ENCODE measurements at regions not wholly inside any gene's neighbourhood (a gene's known extent, or its start where the extent isn't known, plus 50 kb on each side); places are given as distances from the start of the nearest gene placed in this dataset.

- no peaks in the 10 kb centered on the region for H3K36me3 ChIP-seq
- H3K27ac ChIP-seq, result no peak overlapping the region
- 59 to 90% methylated on average over 1 to 4 of the region's 5 CpGs for WGBS, 2 donors (ENCODE audit: low coverage in 1 of 2)
- TF ChIP-seq EP300 (IDR thresholded peaks at IDR 0.05) (no peak), POLR2A (IDR thresholded peaks at IDR 0.05) (no peak), CTCF (IDR thresholded peaks at IDR 0.05) (no peak), POLR2AphosphoS5 (IDR thresholded peaks at IDR 0.05) (no peak)
- H3K4me3 ChIP-seq, result no peak overlapping the region
- H3K4me1 ChIP-seq, result no peaks in the 10 kb centered on the region
- H3K9me3 ChIP-seq, result peaks cover 0 to 11% (median 0%) of the 10 kb centered on the region in 3 donors
- no peak for ATAC-seq
- no peaks in the 10 kb centered on the region for H3K27me3 ChIP-seq
Observed at GRCh38 chr6:137767911-137768690, 99.0 kb upstream of the TNFAIP3 start.

GRCh38 chr6:137768935-137769334, 98.1 kb upstream of the TNFAIP3 start:
- H3K4me3 ChIP-seq, result no peak overlapping the region
- TF ChIP-seq POLR2AphosphoS5 (IDR thresholded peaks at IDR 0.05), result no peak
- TF ChIP-seq CTCF (IDR thresholded peaks at IDR 0.05), result no peak
- TF ChIP-seq POLR2A (IDR thresholded peaks at IDR 0.05), result no peak
- no peak for TF ChIP-seq EP300 (IDR thresholded peaks at IDR 0.05)
- no peak overlapping the region for H3K27ac ChIP-seq
- peaks cover 0 to 5% (median 0%) of the 10 kb centered on the region in 3 donors for H3K4me1 ChIP-seq
- no peaks in the 10 kb centered on the region for H3K27me3 ChIP-seq
- no peak for ATAC-seq
- H3K36me3 ChIP-seq, result no peaks in the 10 kb centered on the region
- WGBS, 2 donors (ENCODE audit: low coverage in 1 of 2), result 83 to 100% methylated on average over 1 of the region's 1 CpG
- peaks cover 0 to 11% (median 0%) of the 10 kb centered on the region in 3 donors for H3K9me3 ChIP-seq

- no peak overlapping the region for H3K4me3 ChIP-seq
- 96 to 100% methylated on average over 5 to 6 of the region's 6 CpGs for WGBS, 2 donors (ENCODE audit: low coverage in 1 of 2)
- no peak overlapping the region for H3K27ac ChIP-seq
- peaks cover 0 to 6% (median 0%) of the 10 kb centered on the region in 3 donors for H3K4me1 ChIP-seq
- ATAC-seq, result no peak
- no peaks in the 10 kb centered on the region for H3K27me3 ChIP-seq
- peaks cover 0 to 11% (median 0%) of the 10 kb centered on the region in 3 donors for H3K9me3 ChIP-seq
- no peaks in the 10 kb centered on the region for H3K36me3 ChIP-seq
- no peak for TF ChIP-seq CTCF (IDR thresholded peaks at IDR 0.05)
- no peak for TF ChIP-seq EP300 (IDR thresholded peaks at IDR 0.05)
- TF ChIP-seq POLR2AphosphoS5 (IDR thresholded peaks at IDR 0.05), result no peak
- TF ChIP-seq POLR2A (IDR thresholded peaks at IDR 0.05), result no peak
Observed at GRCh38 chr6:137769797-137770362, 97.2 kb upstream of the TNFAIP3 start.

- TF ChIP-seq POLR2A (IDR thresholded peaks at IDR 0.05), result no peak
- TF ChIP-seq CTCF (IDR thresholded peaks at IDR 0.05), result no peak
- TF ChIP-seq EP300 (IDR thresholded peaks at IDR 0.05), result no peak
- TF ChIP-seq POLR2AphosphoS5 (IDR thresholded peaks at IDR 0.05), result no peak
- peaks cover under 1 to 32% (median 10%) of the 10 kb centered on the region in 3 donors for H3K4me1 ChIP-seq
- H3K36me3 ChIP-seq, result no peaks in the 10 kb centered on the region
- no peak overlapping the region for H3K4me3 ChIP-seq
- H3K27me3 ChIP-seq, result no peaks in the 10 kb centered on the region
- no peak for ATAC-seq
- WGBS, 2 donors (ENCODE audit: low coverage in 1 of 2), result 93 to 94% methylated on average over 2 to 7 of the region's 7 CpGs
- H3K27ac ChIP-seq, result no peak overlapping the region
- peaks cover 0 to 3% (median 0%) of the 10 kb centered on the region in 3 donors for H3K9me3 ChIP-seq
Observed at GRCh38 chr6:137772541-137773250, 94.4 kb upstream of the TNFAIP3 start.

Measured in gastroesophageal sphincter (tissue), 4 donors.